HG02885 (cell line): ENCODE measurements at regions not wholly inside any gene's neighbourhood (a gene's known extent, or its start where the extent isn't known, plus 50 kb on each side); places are given as distances from the start of the nearest gene placed in this dataset.

Experiments
- ATAC-seq: cut with Tn5 transposase; IDR thresholded peaks from one replicate; pipeline ENCODE4 v1.9.1; 2021; ENCODE audit warnings: mild to moderate bottlenecking; ENCODE audit not compliant: unreplicated experiment, poor library complexity

- ATAC-seq: no peak
These were observed 279.9 kb downstream of the NSG2 start for GRCh38 chr5:174325431-174325830.

- no peak for ATAC-seq
These were observed 280.5 kb downstream of the NSG2 start for GRCh38 chr5:174325961-174326360.

- no peak for ATAC-seq
These were observed 280.9 kb downstream of the NSG2 start for GRCh38 chr5:174326372-174326771.

GRCh38 chr5:174327317-174327864 lies 281.9 kb downstream of the NSG2 start:
- no peak for ATAC-seq

GRCh38 chr5:174327896-174328295 lies 282.4 kb downstream of the NSG2 start:
- ATAC-seq: no peak

- ATAC-seq: no peak
These were observed 283.3 kb downstream of the NSG2 start for GRCh38 chr5:174328631-174329299.

GRCh38 chr5:174329738-174330137 lies 284.2 kb downstream of the NSG2 start:
- no peak for ATAC-seq

- no peak for ATAC-seq
These were observed 290.3 kb downstream of the NSG2 start for GRCh38 chr5:174335682-174336364.

- ATAC-seq: no peak
These were observed 291.0 kb downstream of the NSG2 start for GRCh38 chr5:174336479-174336878.

- ATAC-seq: no peak
These were observed 292.0 kb downstream of the NSG2 start for GRCh38 chr5:174337276-174338184.

- no peak for ATAC-seq
These were observed 292.9 kb downstream of the NSG2 start for GRCh38 chr5:174338185-174339010.

GRCh38 chr5:174339130-174339529 lies 293.6 kb downstream of the NSG2 start:
- ATAC-seq: no peak

- no peak for ATAC-seq
These were observed 294.7 kb downstream of the NSG2 start for GRCh38 chr5:174340226-174340625.

GRCh38 chr5:174342696-174343095 lies 297.2 kb downstream of the NSG2 start:
- no peak for ATAC-seq

- no peak for ATAC-seq
These were observed 298.3 kb downstream of the NSG2 start for GRCh38 chr5:174343826-174344225.

- ATAC-seq: no peak
These were observed 298.8 kb downstream of the NSG2 start for GRCh38 chr5:174344335-174344734.

GRCh38 chr5:174347183-174347582 lies 301.7 kb downstream of the NSG2 start:
- no peak for ATAC-seq

- no peak for ATAC-seq
These were observed 302.9 kb downstream of the NSG2 start for GRCh38 chr5:174348311-174348981.

- ATAC-seq: no peak
These were observed 307.2 kb downstream of the NSG2 start for GRCh38 chr5:174352681-174353080.
